Stimulated activated CD8-positive, alpha-beta memory T cell treated with anti-CD3 and anti-CD28 coated beads, Interleukin-4, amount 100 ng/mL, for 1 hour (primary cell): ENCODE measurements at regions not wholly inside any gene's neighbourhood (a gene's known extent, or its start where the extent isn't known, plus 50 kb on each side); places are given as distances from the start of the nearest gene placed in this dataset.
"Not testable (repeated sequence)": the region's sequence is repeated elsewhere in the genome, so short reads cannot be mapped to it uniquely, and the experiment has no call there.

Experiments used
- DNase-seq, 2 donors: peaks; one replicate each; pipeline ENCODE4 v3.0.0-alpha.2; 2020; ENCODE audit warnings: low read depth in 2 of 2, low spot score in 1 of 2

DNA sequence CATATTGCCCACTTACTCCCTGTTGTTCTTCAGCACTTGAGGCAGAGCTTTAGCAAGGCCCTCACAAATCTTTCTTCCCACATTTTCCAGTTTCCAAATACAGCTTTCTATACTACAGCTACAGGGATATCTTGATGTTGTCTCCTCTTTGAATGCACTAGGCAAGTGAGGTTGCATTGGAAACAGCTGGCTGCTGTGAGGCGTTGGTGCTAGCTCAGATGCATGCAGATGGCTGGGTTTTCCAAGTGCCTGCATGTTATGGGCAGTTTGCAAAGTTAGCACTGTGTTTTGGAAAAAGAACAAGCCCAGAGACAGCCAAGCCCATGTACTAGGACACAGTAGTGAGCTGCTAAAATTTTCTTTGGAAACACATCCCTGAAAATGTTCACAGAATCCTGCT lies 315.1 kb upstream of the RASGEF1B start:
- DNase-seq, result no peak

DNA sequence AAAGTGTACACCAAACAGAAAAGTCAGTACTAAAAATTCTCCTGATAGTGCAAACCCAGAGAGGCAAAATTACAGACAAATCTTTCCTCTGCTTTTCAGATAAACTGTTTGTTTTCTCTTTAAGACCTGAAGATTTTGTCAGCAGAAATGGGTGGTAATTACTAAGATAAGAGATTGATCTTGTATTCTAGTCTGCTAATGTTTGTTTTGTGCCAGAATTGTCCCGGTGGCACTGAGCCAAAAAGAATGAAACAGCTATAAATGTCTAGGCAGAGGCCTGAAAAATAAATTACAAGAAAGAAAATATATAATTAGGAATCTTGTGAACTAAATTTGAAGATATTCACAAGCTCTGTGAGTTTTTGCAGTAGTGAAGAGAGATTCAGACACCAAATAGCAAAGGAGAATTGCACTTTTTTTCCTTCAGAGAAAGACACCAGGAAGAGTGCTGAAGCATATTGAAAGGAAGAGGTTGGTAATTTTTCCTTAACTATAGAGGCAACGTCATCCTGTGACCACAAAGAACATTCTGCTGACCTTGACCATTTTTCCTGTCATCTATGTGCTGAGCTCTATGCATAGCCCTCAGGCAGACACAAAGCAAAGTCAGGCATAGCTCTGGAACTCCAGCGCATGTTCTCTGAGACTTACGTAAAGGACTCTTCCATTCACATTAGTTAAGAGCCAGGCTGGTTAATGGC lies 314.5 kb upstream of the RASGEF1B start:
- DNase-seq, result no peak

DNA sequence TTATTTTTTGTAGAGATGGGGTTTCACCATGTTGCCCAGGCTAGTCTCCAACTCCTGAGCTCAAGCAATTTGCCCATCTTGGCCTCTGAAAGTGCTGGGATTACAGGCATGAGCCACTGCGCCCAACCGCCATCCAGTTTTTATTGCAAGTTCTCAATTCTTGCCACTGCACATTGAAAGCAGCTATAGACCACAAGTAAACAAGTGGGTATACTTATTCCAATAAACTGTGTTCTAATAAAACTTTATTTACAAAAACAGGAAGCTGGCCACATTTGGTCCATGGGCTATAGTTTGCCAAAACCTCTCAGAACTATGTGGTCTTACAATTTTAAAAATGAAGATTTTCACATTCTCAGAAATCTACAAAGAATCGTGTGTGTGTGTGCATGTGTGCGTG lies 313.6 kb upstream of the RASGEF1B start:
- no peak for DNase-seq

DNA sequence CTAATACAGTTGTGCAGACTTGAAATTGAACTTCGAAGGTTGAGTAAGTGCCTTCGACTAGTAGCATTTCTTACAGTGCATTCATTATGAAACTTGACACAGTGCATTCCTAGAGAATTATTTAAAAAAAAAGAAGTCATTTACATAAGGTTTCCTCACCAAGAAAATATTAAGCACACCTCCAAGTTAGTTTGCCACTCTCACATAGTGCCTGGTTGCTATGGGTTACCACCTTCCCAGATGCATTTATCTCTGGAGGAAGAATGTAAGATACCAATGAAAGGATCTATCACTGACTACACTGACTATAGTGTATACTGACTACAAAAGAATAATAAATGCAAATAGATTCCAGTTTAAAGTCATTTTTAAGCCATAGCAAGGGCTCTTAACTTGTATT lies 311.9 kb upstream of the RASGEF1B start:
- DNase-seq, result no peak

DNA sequence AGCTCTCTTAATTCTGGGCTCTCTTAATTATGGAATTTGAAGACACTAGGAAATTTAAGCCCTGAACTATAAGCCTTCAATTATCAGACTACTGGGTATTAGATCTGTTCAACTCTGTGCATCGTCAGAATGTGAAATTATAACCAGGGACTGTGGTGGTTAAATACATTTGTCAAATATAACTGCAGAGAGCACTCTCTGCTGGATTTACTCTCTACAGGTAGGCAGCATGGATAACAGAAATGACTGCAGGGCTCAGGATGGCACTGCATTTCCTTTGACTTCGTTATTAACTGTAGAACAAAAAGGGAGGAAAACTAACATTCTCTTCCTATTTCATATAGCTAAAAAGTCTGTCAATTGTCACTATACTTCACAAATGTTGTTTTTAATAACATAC lies 310.1 kb upstream of the RASGEF1B start:
- DNase-seq, result no peak

DNA sequence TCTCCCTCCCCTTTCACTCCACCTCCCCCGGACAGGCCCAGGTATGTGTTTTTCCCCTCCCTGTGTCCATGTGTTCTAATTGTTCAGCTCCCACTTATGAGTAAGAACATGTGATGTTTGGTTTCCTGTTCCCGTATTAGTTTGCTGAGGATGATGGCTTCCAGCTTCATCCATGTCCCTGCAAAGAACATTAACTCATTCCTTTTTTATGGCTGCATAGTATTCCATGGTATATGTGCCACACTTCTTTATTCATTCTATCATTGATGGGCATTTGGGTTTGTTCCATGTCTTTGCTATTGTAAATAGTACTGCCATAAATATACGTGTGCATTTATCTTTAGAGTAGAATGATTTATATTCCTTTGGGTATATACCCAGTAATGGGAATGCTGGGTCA lies 306.0 kb upstream of the RASGEF1B start:
- not testable (repeated sequence) for DNase-seq

DNA sequence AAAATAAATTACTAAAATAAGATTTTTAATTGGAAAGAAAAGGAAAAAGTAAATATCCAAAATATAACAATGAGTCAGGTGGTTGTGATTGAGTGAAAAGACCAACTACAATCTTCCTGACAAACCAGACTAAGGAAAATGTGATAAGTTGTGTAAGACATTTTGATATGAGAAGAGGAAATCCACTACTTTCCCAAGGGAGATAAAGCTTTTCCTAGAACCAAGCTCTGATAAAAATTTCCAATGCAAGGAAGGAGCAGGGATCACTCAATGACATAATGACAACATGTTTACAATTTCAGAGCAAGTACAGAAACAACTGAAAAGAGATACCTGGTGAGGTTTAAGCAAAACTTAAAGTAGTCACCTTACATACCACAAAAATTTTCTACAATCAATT lies 305.1 kb upstream of the RASGEF1B start:
- no peak for DNase-seq

DNA sequence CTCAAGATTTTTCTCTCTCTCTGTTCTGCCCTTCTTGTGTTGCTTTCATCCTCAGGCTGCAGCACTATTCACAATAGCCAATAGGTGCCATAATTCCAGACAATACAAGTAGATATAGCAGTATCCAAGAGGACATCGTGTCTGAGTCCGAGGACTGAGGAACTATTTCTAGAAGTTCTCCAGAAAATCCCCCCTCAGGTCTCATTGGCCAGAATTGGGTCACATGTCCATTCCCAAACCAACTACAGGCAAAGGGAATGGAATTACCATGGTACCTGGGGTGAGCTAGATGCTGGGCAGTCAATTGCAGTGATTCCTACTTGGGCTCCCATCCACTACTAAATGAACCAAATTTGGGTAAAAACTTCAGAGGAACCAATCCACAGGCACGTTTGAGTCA lies 301.9 kb upstream of the RASGEF1B start:
- DNase-seq, result no peak

DNA sequence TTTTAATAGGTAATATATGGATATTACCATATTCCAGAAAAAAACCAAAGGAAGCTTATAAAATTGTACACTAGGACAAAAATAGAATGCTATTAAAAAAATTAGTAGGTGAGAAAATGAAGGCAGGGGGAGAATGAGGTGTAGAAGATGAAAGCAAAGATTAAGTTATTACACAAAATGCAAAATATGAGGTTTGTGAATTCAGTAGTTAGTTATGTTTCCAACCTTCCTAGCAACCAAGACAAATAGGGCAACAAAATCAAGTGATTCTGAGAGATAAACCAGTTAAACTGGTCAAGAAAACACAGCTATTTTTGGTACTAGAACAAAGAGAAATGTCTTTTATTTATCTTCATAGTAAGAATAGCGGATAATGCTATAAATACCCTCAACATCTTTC lies 300.0 kb upstream of the RASGEF1B start:
- DNase-seq, result no peak

DNA sequence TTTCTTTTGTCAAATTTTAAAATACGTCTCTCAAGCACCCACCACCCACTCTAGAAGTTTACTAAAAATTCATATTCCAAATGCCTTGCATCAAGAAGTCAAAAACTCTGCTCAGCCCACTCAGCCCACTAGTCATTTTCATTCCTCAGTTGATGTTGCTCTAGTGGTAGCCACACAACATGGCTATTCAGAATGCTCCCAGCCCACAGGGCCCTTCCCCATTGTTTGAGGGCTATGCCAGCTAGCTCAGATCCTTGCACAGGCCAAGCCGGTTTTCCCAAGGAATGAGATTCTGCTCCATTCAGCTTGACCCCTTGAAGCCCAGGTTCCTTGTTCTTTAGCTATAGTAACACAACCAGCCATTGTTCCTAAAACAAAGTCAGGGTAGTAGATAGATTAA lies 297.5 kb upstream of the RASGEF1B start:
- DNase-seq, result no peak

DNA sequence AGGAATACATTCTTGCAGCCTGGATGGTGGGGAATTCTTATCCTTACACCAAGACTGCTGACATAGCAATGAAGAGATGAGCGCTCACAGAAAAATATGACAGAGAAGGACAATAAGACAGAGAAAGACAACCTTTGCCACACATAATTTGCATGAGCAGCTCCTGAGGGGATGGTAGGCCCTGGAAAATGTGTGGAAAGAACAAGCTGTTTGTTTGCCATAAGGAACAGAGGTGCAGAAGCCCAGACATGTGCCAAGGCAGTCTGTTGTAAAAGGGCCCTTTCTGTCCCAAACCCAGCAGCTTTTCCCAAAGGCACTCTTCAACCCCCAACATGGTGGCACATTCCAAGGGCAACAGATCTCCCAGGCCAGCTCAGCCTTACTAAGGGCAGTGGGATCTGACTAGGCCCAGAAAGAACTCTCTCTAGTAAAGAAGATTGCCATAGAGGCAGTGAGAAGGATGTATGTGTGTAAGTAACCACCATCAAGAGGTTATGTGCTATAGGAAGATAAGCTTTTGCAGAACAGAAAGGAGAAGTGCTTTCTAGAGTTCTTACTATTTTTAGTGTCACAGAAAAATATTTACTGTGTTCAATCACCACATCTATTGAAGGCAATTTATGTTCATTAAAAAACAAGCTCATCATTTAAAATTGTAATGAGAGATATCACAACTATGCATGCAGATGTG lies 287.0 kb upstream of the RASGEF1B start:
- no peak for DNase-seq

DNA sequence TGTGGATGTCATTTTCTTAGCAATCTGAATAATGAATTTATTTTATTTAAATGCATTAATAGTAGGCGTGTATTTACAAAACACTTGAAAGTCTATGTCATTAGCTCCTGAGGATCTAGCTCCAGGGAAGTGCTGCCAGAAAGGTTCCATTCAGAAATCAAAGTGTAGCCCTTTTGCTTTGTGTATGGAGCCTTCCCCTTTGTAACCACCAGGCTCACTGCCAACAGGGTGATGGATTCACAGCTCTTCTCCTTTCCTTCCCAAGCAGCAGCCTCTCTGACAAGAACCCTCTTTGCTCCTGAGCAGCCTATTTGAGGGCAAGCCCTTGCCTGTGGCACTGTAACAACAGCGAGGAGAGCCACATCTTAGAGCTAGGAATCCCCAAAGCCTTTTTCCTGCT lies 286.0 kb upstream of the RASGEF1B start:
- no peak for DNase-seq

DNA sequence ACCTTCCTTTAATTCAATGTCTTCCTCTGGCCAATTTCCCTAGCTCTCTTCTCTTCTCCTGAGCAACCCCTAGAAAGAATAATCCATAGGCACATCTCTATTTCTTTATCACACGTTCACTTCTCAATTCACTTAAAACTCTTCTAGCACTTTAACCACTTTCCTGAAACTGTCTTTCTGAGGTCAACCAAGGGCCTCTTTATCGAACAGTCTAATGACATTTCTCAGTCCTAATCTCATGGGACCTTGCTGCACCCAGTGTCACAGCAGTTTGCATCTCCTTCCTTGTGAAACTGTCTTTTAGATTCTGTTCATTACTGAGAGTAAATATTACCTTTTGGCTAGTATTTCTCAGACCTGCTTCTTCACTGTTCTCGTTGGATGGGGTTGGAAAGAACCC lies 285.3 kb upstream of the RASGEF1B start:
- DNase-seq, result no peak

DNA sequence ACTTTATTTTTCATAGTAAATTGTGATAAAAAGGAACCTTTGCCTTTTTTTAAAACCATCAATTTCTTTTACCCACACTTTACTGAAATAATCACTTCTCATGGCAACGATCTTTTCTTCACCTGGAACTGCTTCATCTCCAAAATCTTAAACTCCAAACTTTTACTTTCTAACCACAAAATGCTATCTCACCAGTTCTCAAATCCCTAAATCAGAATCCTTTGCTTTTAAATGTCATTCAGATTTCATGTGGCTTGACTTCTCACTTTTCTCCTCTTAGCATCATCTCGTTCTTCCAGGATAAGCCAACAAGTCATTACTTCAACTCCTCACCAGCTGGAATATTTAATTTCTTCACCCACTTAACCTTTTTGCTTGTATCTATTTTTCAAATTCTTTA lies 284.3 kb upstream of the RASGEF1B start:
- no peak for DNase-seq

DNA sequence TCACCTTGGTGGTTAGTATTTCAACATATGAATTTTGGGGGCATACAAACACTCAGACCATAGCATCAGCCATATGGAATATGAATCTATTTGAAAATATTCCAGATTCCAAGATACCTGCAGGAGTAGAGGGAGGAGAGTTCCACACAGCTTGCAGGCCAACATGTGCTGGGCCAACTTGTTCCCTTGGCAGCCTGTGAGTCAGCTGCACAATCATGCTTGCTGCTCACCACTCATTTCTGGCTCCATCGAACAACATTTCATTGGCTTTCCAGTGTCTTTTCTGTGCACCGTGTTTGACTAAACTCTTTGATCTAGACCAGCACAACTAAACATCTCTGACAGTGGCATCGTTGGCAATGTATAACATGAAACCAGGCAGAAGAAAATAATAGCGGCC lies 282.5 kb upstream of the RASGEF1B start:
- no peak for DNase-seq

DNA sequence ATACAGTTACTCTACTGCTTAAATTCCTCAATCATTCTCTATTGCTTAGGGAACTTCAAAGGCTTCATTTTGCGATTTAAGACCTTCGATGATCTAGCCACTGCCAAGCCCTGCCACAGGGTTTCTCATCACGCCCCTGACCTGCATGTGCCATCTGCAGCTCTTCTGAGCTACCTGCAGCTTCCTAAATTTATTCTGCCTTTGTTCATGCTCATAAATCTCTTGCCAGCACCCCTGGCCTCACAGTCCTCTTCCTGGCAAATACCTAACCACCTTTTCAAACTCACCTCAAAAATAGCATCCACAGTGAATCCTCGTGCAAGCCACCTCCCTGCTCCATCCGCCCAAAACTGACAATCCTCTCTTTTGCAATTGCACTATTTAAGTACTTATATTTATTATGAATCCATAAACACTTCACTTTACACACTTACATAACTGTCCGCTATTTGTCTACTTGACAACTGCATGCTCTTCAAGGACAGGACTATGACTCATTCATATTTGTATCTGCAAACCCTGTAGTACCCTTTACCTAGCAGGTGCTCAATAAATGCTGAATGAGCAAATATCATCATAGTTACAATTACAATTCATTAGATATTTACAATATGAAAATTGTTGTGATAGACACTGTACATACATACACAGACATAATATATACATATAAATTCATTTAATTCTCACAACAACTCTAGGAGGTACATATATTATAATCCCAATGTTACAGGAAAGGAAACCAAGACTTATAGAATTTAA lies 280.0 kb upstream of the RASGEF1B start:
- no peak for DNase-seq

DNA sequence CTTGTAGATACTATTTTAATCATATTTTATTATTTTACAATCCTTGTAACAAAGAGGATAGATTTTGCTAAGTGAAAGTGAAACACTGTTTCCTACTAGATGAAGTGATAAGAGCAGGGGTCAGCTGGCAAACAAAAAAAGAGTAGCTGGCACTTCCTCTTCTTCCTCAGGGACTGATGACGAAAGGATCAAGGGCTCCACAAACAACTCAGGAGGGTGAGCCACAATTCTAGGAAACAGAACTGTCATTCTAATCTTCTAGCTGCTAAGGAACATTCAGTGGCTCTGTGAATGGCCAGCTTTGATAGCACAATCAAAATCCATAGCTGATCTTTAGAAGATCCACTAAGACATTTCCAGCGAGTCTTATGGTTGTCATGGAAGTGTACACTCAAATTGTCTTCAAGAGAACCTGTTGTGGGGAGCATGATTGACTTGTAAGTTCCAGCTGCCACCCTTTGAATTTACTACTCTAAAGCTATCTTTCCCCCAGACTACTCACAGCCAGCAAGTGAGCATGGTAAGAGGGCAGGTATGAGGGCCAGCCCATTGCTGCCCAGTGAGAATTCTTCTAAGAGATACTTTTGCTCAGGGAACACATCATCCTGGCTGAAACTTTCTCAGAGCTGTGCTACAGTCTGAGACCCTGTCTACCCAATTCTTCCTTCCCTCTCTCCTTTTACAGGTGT lies 275.7 kb upstream of the RASGEF1B start:
- DNase-seq, result no peak

DNA sequence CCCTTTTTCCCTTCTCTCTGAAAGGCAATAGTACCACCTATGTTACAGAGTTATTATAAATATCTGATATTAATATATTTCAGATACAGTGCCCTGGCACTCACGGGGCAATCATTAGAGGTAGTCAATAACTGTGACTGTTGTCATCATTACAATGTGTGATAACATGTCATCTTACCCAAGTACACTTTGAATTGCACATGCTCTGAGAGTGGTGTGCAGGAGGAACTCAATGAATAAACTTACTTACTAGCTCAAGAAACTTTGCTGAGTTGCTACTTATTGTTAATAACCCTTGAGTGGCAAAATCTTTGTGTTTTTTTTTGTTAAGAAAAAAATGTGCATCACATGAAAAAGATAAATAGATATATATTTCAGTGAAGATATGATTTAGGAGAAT lies 275.1 kb upstream of the RASGEF1B start:
- no peak for DNase-seq

DNA sequence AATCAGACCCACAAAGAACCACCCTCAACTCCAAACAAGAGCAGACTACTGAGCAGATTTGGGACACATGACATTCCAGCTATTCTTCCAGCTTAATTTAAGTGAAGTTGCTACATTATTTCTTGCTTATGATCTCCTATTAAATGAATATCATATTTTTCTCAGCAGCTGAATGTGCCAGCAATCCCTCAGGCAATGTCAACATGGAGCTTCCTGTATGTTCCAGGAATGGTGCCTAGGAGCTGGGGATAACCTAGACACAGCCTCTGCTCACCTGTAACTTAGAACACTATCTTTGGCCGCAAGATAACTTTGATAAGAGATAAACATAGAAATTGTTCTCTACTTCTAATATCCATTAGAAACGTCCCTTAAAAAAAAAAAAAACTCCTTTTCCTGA lies 274.4 kb upstream of the RASGEF1B start:
- no peak for DNase-seq

DNA sequence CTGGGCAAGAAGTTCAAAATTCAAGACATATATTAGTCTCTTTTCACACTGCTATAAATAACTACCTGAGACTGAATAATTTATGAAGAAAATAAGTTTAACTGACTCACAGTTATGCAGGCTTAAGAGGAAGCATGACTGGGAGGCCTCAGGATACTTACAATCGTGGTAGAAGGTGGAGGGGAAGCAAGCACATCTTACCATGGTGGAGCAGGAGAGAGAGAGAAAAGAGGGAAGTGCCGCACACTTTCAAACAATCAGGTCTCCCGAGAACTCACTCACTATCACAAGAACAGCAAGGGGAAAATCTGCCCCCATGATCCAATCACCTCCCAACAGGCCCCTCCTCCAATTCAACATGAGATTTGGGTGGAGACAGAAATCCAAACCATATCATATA lies 273.3 kb upstream of the RASGEF1B start:
- no peak for DNase-seq

DNA sequence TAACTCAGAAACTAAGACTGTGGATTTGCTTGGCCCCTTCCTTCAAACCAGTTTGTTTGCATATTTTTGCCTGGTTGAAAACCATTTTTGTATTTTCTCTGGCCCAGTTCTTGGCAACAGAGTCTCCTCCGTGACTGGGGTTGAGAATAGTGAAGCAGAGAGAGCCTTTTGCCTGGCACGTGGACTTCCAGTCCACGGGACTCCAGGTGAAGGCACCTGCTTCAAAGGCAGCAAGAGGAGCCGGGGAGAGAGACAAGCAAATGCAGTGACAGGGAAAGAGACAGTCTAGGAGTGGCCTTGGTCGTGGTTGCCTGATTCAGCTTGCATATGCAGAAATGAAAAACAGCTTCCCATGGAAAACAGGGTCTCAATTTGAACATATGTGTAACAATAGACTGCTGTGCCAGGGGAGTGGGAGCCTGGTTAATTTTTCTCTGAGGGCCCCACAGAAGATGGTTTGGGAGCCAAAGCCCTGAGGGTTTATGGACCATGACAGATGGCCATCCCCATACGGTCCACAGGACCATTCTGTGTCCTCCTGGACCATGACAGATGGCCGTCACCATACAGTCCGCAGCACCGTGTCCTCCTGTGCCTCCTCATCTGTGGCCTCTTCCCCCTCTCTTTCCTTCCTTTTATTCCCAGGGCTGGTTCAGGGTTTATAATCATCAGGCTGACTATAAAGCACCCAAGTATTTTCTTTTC lies 272.2 kb upstream of the RASGEF1B start:
- DNase-seq, result no peak
